Kidney (tissue), 13 donors: ENCODE measurements at regions not wholly inside any gene's neighbourhood (a gene's known extent, or its start where the extent isn't known, plus 50 kb on each side); places are given as distances from the start of the nearest gene placed in this dataset.

Experiments
- DNase-seq, 5 donors: peaks; one replicate each; pipeline ENCODE4 v3.0.0-alpha.2; 2013 to 2020
- FAIRE-seq: peaks from 2 replicates; lab custom pipeline; 2012; peaks lifted over from hg19 to GRCh38; lab: Jason Lieb, UNC
- H3K27ac ChIP-seq, 2 donors: one replicate each; pipeline ENCODE4 v1.7.0; 2013; ENCODE audit warnings: low read depth in 2 of 2, low read length in 2 of 2, inconsistent platforms in 1 of 2
- H3K27me3 ChIP-seq: one replicate; pipeline ENCODE4 v1.7.1; 2013; ENCODE audit warnings: low read length, inconsistent platforms; ENCODE audit not compliant: control insufficient read depth, insufficient read depth
- H3K36me3 ChIP-seq, 3 donors: one replicate each; pipeline versions ENCODE4 v1.7.0 to v1.7.1; 2013; ENCODE audit warnings: low read length in 3 of 3, control low read depth in 1 of 3, inconsistent platforms in 1 of 3; ENCODE audit not compliant: insufficient read depth in 3 of 3, control insufficient read depth in 2 of 3
- H3K4me1 ChIP-seq, 3 donors: one replicate each; pipeline versions ENCODE4 v1.7.0 to v1.7.1; 2013; ENCODE audit warnings: low read length in 3 of 3, inconsistent platforms in 1 of 3, low read depth in 1 of 3; ENCODE audit not compliant: control insufficient read depth in 2 of 3, insufficient read depth in 2 of 3
- H3K4me3 ChIP-seq, 3 donors: one replicate each; pipeline versions ENCODE4 v1.7.0 to v1.8.1; 2013; ENCODE audit warnings: low read length in 3 of 3, control low read depth in 1 of 3, inconsistent platforms in 1 of 3
- H3K9ac ChIP-seq, 3 donors: one replicate each; pipeline versions ENCODE4 v1.7.0 to v1.7.1; 2013; ENCODE audit warnings: low read length in 3 of 3, control low read depth in 1 of 3, inconsistent platforms in 1 of 3
- H3K9me3 ChIP-seq, 3 donors: one replicate each; pipeline versions ENCODE4 v1.7.0 to v1.7.1; 2013; ENCODE audit warnings: low read length in 3 of 3, control low read depth in 1 of 3, inconsistent platforms in 1 of 3; ENCODE audit not compliant: control insufficient read depth in 2 of 3, insufficient read depth in 1 of 3
- intact Hi-C: fragments of 100-400 bp; cut with DNase I; formaldehyde crosslinking; loops from one replicate; pipeline ENCODE4 v1.11.1; 2022
- TF ChIP-seq, protein P1 (sequence below): IDR thresholded peaks from 3 replicates; pipeline ENCODE4 v1.5.1; 2012; ENCODE audit warnings: mild to moderate bottlenecking, moderate library complexity, borderline replicate concordance; ENCODE audit not compliant: insufficient read depth; ENCODE audit errors: extremely low read depth
- donor health status: control.
- donor health status: control.
- donor health status: control.
- donor health status: control.
- donor health status: control.
- donor health status: DM: yes; HTN: yes; CAD: no.
- donor health status: Normal renal cell carcinoma (clear cell type).

DNA sequence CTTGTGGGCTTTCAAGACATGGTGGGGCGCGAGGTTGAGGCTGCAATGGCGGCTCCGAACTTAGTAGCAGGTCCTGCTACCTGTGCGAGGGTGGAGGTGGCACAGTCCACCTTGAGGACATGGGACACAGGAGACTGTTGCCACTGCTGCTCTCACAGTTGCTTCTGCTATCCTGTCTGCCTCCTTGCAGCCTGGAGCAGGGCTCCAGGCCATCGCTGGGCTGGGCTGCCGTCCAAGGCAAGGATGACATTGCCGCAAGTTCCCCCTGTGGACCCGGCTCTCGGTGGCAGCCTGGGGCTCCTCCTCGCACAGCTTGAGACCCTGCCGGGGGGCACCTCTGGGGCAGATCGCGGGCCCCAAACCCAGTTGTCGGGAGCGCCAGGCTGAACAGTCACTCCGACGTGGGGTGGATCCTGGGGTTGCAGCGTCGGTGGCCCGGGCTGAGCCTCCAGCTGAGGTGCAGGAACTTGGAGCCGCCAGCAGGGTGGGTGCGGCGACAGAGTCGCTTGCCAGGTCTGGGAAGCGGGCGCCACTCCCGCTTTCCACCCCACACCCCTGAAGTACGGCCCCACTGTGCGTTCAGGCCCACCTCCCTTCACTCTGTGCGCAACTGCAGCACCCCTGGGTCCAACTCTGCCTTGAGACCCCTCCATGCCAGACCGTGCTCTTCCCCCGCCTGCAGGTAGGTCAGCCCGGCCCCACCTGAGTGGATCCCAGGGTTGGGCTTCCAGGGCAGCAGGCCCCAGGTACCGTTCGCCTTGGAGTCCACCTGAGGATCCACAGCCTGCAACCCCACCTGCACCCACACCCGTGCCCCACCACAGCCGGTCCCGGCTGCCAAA is 192.7 kb upstream of the NUDT6 start:
- no peak overlapping the region for H3K9ac ChIP-seq
- intact Hi-C loops = loop anchor here (10.0 kb wide), 1 partner anchor 1000 kb away; no protein-coding TSS in a partner anchor
- DNase-seq (peak in 2 of 5 donors; percentile 28 to 63), FAIRE-seq (no peak)
- no peaks in the 10 kb centered on the region for H3K4me1 ChIP-seq
- TF ChIP-seq, protein P1, sequence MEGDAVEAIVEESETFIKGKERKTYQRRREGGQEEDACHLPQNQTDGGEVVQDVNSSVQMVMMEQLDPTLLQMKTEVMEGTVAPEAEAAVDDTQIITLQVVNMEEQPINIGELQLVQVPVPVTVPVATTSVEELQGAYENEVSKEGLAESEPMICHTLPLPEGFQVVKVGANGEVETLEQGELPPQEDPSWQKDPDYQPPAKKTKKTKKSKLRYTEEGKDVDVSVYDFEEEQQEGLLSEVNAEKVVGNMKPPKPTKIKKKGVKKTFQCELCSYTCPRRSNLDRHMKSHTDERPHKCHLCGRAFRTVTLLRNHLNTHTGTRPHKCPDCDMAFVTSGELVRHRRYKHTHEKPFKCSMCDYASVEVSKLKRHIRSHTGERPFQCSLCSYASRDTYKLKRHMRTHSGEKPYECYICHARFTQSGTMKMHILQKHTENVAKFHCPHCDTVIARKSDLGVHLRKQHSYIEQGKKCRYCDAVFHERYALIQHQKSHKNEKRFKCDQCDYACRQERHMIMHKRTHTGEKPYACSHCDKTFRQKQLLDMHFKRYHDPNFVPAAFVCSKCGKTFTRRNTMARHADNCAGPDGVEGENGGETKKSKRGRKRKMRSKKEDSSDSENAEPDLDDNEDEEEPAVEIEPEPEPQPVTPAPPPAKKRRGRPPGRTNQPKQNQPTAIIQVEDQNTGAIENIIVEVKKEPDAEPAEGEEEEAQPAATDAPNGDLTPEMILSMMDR = no peak
- no peaks in the 10 kb centered on the region for H3K36me3 ChIP-seq
- no peaks in the 10 kb centered on the region for H3K9me3 ChIP-seq
- no peak overlapping the region for H3K27ac ChIP-seq
- H3K27me3 ChIP-seq = no peaks in the 10 kb centered on the region
- no peak overlapping the region for H3K4me3 ChIP-seq

DNA sequence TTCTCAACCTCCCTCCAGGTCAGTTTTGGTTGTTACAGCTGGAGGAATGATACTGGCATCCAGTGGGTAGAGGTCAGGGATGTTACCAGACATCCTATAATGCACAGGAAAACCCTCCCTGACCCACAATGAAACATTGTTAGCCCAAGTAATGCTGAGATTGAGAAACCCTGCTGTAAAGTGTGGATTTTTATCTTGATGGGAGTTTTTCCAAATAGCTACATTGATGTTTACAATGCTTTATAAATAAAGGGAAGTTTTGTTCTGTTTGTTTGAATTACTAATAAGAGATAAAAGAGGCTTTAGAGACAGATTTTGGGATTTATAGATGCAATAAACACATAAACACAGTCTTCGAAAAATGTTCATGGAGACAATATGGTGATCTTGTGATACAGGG is 194.0 kb upstream of the NUDT6 start:
- DNase-seq = peak in 2 of 5 donors; percentile 31 to 60
- no peak overlapping the region for H3K9ac ChIP-seq
- TF ChIP-seq, protein P1 = no peak
- FAIRE-seq = no peak
- H3K9me3 ChIP-seq = no peaks in the 10 kb centered on the region
- intact Hi-C loops = loop anchor here (10.0 kb wide), 1 partner anchor 998 kb away; no protein-coding TSS in a partner anchor
- H3K4me1 ChIP-seq = no peaks in the 10 kb centered on the region
- H3K4me3 ChIP-seq = no peak overlapping the region
- no peaks in the 10 kb centered on the region for H3K27me3 ChIP-seq
- no peak overlapping the region for H3K27ac ChIP-seq
- no peaks in the 10 kb centered on the region for H3K36me3 ChIP-seq

DNA sequence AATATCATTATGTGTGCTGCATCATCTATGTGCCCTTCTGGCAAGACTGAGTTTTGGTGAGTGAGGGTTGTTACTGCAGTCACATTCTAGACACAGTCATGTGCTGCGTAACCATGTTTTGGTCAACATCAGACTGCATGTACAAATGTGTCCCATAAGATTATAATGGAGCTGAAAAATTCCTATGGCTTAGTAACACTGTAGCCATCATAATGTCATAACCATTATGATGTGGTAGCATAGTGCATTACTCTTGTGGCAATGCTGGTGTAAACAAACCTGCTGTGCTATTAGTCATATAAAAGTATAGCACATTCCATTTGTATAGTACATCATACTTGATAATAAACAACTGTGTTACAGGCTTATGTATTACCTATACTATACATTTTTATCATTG is 198.1 kb upstream of the NUDT6 start:
- no peak for DNase-seq
- H3K9me3 ChIP-seq = no peaks in the 10 kb centered on the region
- no peaks in the 10 kb centered on the region for H3K36me3 ChIP-seq
- no peaks in the 10 kb centered on the region for H3K27me3 ChIP-seq
- TF ChIP-seq, protein P1 = no peak
- intact Hi-C loops = no loop called here
- no peak for FAIRE-seq
- no peaks in the 10 kb centered on the region for H3K4me1 ChIP-seq
- no peak overlapping the region for H3K9ac ChIP-seq
- H3K4me3 ChIP-seq = no peak overlapping the region
- H3K27ac ChIP-seq = no peak overlapping the region
